CD14-positive monocyte (primary cell): ENCODE measurements at regions not wholly inside any gene's neighbourhood (a gene's known extent, or its start where the extent isn't known, plus 50 kb on each side); places are given as distances from the start of the nearest gene placed in this dataset.

Experiments
- DNase-seq, 3 donors: peaks; one replicate each; pipeline ENCODE4 v3.0.0-alpha.2; 2011 to 2022
- H2AFZ ChIP-seq: 2 replicates; pipeline ENCODE4 v1.6.0; 2012; ENCODE audit warnings: mild to moderate bottlenecking, low read depth, low read length, inconsistent platforms; ENCODE audit not compliant: insufficient read depth, poor library complexity, severe bottlenecking
- H3K27ac ChIP-seq, 2 donors: 1 replicate in 1 of 2; 2 replicates in 1 of 2; pipeline ENCODE4 v1.5.1; 2012 to 2013; ENCODE audit warnings: low read length in 2 of 2, control low read depth in 1 of 2, inconsistent platforms in 1 of 2, low read depth in 1 of 2, mild to moderate bottlenecking in 1 of 2
- H3K27me3 ChIP-seq, 2 donors: one replicate each; pipeline versions ENCODE4 v1.6.0 to v1.6.1; 2011 to 2013; ENCODE audit warnings: low read length in 2 of 2; ENCODE audit not compliant: control insufficient read depth in 2 of 2, insufficient read depth in 2 of 2
- H3K36me3 ChIP-seq, 2 donors: replicated peaks in 1 of 2; 1 replicate in 1 of 2; 2 replicates in 1 of 2; pipeline versions ENCODE4 v1.5.1 to v1.6.1; 2012 to 2013; ENCODE audit warnings: low read length in 2 of 2, control low read depth in 1 of 2, inconsistent platforms in 1 of 2, mild to moderate bottlenecking in 1 of 2; ENCODE audit not compliant: insufficient read depth in 2 of 2, control insufficient read depth in 1 of 2
- H3K4me1 ChIP-seq, 2 donors: 1 replicate in 1 of 2; 2 replicates in 1 of 2; pipeline versions ENCODE4 v1.5.1 to v1.6.1; 2012 to 2013; ENCODE audit warnings: low read length in 2 of 2, control low read depth in 1 of 2, inconsistent platforms in 1 of 2, mild to moderate bottlenecking in 1 of 2, moderate library complexity in 1 of 2; ENCODE audit not compliant: insufficient read depth in 2 of 2, control insufficient read depth in 1 of 2
- H3K4me2 ChIP-seq: replicated peaks from 2 replicates; pipeline ENCODE3; 2012; ENCODE audit warnings: low read length, moderate library complexity, mild to moderate bottlenecking; ENCODE audit not compliant: poor library complexity, severe bottlenecking; ENCODE audit errors: extremely low read depth
- H3K4me3 ChIP-seq, 3 experiments: fragments of 200-600 bp in 1 of 3; sonication (generic) in 1 of 3; replicated peaks in 1 of 3; 1 replicate in 2 of 3; 2 replicates in 1 of 3; pipeline ENCODE4 v1.5.1; 2011 to 2013; ENCODE audit warnings: low read length in 3 of 3, mild to moderate bottlenecking in 3 of 3, control low read depth in 2 of 3, low read depth in 2 of 3, inconsistent platforms in 1 of 3, moderate library complexity in 1 of 3
- H3K79me2 ChIP-seq: 2 replicates; pipeline ENCODE4 v1.6.0; 2012; ENCODE audit warnings: mild to moderate bottlenecking, control low read depth, inconsistent platforms, low read length, moderate library complexity; ENCODE audit not compliant: insufficient read depth
- H3K9ac ChIP-seq: 2 replicates; pipeline ENCODE4 v1.6.0; 2017; ENCODE audit warnings: low read length, mild to moderate bottlenecking; ENCODE audit not compliant: insufficient read depth, poor library complexity, severe bottlenecking
- H3K9me3 ChIP-seq, 2 donors: replicated peaks in 1 of 2; 1 replicate in 1 of 2; 2 replicates in 1 of 2; pipeline versions ENCODE4 v1.5.1 to v1.6.1; 2012 to 2013; ENCODE audit warnings: low read length in 2 of 2, control low read depth in 1 of 2; ENCODE audit not compliant: control insufficient read depth in 1 of 2, insufficient read depth in 1 of 2
- H4K20me1 ChIP-seq: 2 replicates; pipeline ENCODE4 v1.6.0; 2012; ENCODE audit warnings: mild to moderate bottlenecking, low read length, control low read depth, moderate library complexity; ENCODE audit not compliant: insufficient read depth
- H3K27ac Mint-ChIP-seq, 7 donors: one replicate each; pipeline ENCODE4 v1.8.0; 2020; ENCODE audit warnings: mild to moderate bottlenecking in 7 of 7, mixed read lengths in 7 of 7, moderate library complexity in 6 of 7, inconsistent platforms in 2 of 7
- H3K27me3 Mint-ChIP-seq, 3 donors: one replicate each; pipeline ENCODE4 v1.8.0; 2021 to 2022; ENCODE audit warnings: low read depth in 3 of 3, mild to moderate bottlenecking in 3 of 3, mixed read lengths in 3 of 3, moderate library complexity in 3 of 3, inconsistent platforms in 1 of 3
- H3K36me3 Mint-ChIP-seq, 2 donors: one replicate each; pipeline ENCODE4 v1.8.0; 2020; ENCODE audit warnings: mixed read lengths in 2 of 2, inconsistent platforms in 1 of 2, mild to moderate bottlenecking in 1 of 2
- H3K4me1 Mint-ChIP-seq: one replicate; pipeline ENCODE4 v1.8.0; 2020; ENCODE audit warnings: mild to moderate bottlenecking, mixed read lengths
- H3K4me3 Mint-ChIP-seq, 2 donors: one replicate each; pipeline ENCODE4 v1.8.0; 2020; ENCODE audit warnings: mild to moderate bottlenecking in 2 of 2, mixed read lengths in 2 of 2, moderate library complexity in 1 of 2
- H3K9me3 Mint-ChIP-seq, 7 donors: one replicate each; pipeline ENCODE4 v1.8.0; 2020 to 2022; ENCODE audit warnings: mixed read lengths in 7 of 7, mild to moderate bottlenecking in 6 of 7, moderate library complexity in 6 of 7, inconsistent platforms in 2 of 7
- CTCF ChIP-seq: fragments of 200-600 bp; IDR thresholded peaks from one replicate; pipeline ENCODE4 v1.8.0; 2022; ENCODE audit warnings: antibody characterized with exemption, mild to moderate bottlenecking
- WGBS: methylation state at CpG from one replicate; pipeline ENCODE4 v1.1.5; 2013; ENCODE audit warnings: missing lambda C conversion rate; ENCODE audit not compliant: insufficient coverage; 5-methylcytosine and 5-hydroxymethylcytosine counted together
- intact Hi-C, 2 donors: fragments of 100-400 bp; cut with micrococcal nuclease; formaldehyde crosslinking; loops; one replicate each; pipeline versions ENCODE4 v1.15.0 to v1.15.1; 2023

DNA sequence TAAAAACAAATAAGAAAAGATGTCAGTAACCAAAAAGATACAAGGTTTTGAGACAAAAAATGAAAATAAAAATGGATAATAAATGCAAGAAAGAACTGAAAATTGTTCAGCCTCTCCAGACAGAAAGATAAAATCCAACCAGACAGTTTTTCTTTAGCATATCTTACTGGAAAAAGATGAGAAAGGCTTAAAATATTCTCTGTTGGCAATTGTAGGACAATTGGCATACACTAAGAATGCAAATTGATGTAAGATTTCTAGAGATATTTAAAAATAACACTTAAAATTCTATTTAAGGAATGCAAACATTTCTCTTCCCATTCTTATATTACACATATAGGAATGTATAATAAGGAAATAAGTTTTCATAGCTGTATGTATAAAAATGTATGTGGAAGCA lies 590.6 kb downstream of the DSC3 start:
- no peak for TF ChIP-seq CTCF
- intact Hi-C loops = no loop called here
- Mint-ChIP-seq H3K4me1 (no peaks in the 10 kb centered on the region), H3K4me3 (no peak overlapping the region), H3K9me3 (no peaks in the 10 kb centered on the region), H3K27me3 (peaks cover 0 to 1% (median 0%) of the 10 kb centered on the region in 3 donors), H3K36me3 (no peaks in the 10 kb centered on the region), H3K27ac (no peak overlapping the region)
- no peak overlapping the region for H3K4me3 ChIP-seq
- no peak overlapping the region for H3K27ac ChIP-seq
- DNase-seq = no peak
- no peak overlapping the region for H2AFZ ChIP-seq
- no peak overlapping the region for H3K4me2 ChIP-seq
- no peaks in the 10 kb centered on the region for H3K36me3 ChIP-seq
- no peak overlapping the region for H3K9ac ChIP-seq
- no peaks in the 10 kb centered on the region for H3K4me1 ChIP-seq
- no peaks in the 10 kb centered on the region for H3K27me3 ChIP-seq
- no peaks in the 10 kb centered on the region for H3K79me2 ChIP-seq
- H3K9me3 ChIP-seq = no peaks in the 10 kb centered on the region
- H4K20me1 ChIP-seq = no peaks in the 10 kb centered on the region

GRCh38 chr18:30450927-30451326 lies 591.6 kb downstream of the DSC3 start:
- Histone ChIP-seq H3K4me1 (no peaks in the 10 kb centered on the region), H3K9ac (no peak overlapping the region), H3K36me3 (no peaks in the 10 kb centered on the region), H3K79me2 (no peaks in the 10 kb centered on the region), H3K9me3 (no peaks in the 10 kb centered on the region), H3K4me3 (no peak overlapping the region), H4K20me1 (no peaks in the 10 kb centered on the region), H3K27me3 (no peaks in the 10 kb centered on the region), H3K4me2 (no peak overlapping the region), H2AFZ (no peak overlapping the region), H3K27ac (no peak overlapping the region)
- Mint-ChIP-seq H3K4me1 (no peaks in the 10 kb centered on the region), H3K9me3 (peaks cover 0 to 4% (median 0%) of the 10 kb centered on the region in 7 donors), H3K36me3 (no peaks in the 10 kb centered on the region), H3K4me3 (no peak overlapping the region), H3K27ac (no peak overlapping the region), H3K27me3 (peaks cover 0 to 1% (median 0%) of the 10 kb centered on the region in 3 donors)
- intact Hi-C loops = no loop called here
- TF ChIP-seq CTCF = no peak
- WGBS = no CpG with 5 or more reads among the region's 2 CpGs
- no peak for DNase-seq
